Pancreas (tissue), 10 donors: ENCODE measurements at regions not wholly inside any gene's neighbourhood (a gene's known extent, or its start where the extent isn't known, plus 50 kb on each side); places are given as distances from the start of the nearest gene placed in this dataset.

ENCODE experiments used
- ATAC-seq, 4 donors: fragments of 200-7000 bp; cut with Tn5 transposase; one replicate each; pipeline versions ENCODE4 v1.8.0 to v1.9.1; 2020; ENCODE audit warnings: mild to moderate bottlenecking in 4 of 4, moderate library complexity in 4 of 4
- DNase-seq, 6 donors: peaks; one replicate each; pipeline ENCODE4 v3.0.0-alpha.2; 2020
- FAIRE-seq: peaks from 2 replicates; lab custom pipeline; 2012; peaks lifted over from hg19 to GRCh38; lab: Jason Lieb, UNC
- H3K27ac ChIP-seq, 4 donors: fragments of 200-600 bp; sonication (generic); 1 replicate in 3 of 4; 2 replicates in 1 of 4; pipeline versions ENCODE4 v1.5.0 to v1.8.0; 2020
- H3K27me3 ChIP-seq, 4 donors: fragments of 200-600 bp; one replicate each; pipeline ENCODE4 v1.8.0; 2021
- H3K36me3 ChIP-seq, 3 donors: fragments of 200-600 bp; sonication (generic) in 1 of 3; one replicate each; pipeline versions ENCODE4 v1.5.0 to v1.8.0; 2020 to 2021
- H3K4me1 ChIP-seq, 3 donors: fragments of 200-600 bp; one replicate each; pipeline ENCODE4 v1.8.0; 2021
- H3K4me3 ChIP-seq, 4 donors: fragments of 200-600 bp; sonication (generic) in 2 of 4; one replicate each; pipeline versions ENCODE4 v1.5.0 to v1.8.0; 2020 to 2021
- H3K9me3 ChIP-seq, 4 donors: fragments of 200-600 bp; one replicate each; pipeline ENCODE4 v1.8.0; 2021
- WGBS, 2 donors: extraction: QIAGEN DNeasy Blood & Tissue Kit; methylation state at CpG; one replicate each; pipeline ENCODE4 v1.1.7; 2013; 5-methylcytosine and 5-hydroxymethylcytosine counted together
- intact Hi-C, 3 donors: fragments of 100-400 bp; cut with DNase I; formaldehyde crosslinking; loops; one replicate each; pipeline versions ENCODE4 v1.11.1 to v1.14.2; 2022
- TF ChIP-seq, protein P1 (sequence below), 4 donors: fragments of 200-600 bp; sonication (generic) in 3 of 4; IDR thresholded peaks; one replicate each; pipeline versions ENCODE4 v1.5.0 to v1.8.0; 2021; ENCODE audit warnings: antibody characterized with exemption in 4 of 4
- donor health status: healthy with polysubstance abuse.
- donor health status: DM: no; HTN: no; CAD: no; lungs with moderate emphysema.
- donor health status: DM: no; HTN: no; CAD: no.
- donor health status: control.
- donor health status: control.
- donor health status: Bipolar disorder and iron deficiency.
- donor health status: DM: yes; HTN: yes; CAD: no.
- donor health status: DM: no; HTN: no; CAD: no.
- donor health status: DM: no; HTN: no; CAD: no.
- donor health status: DM: yes; HTN: yes; CAD: no.

DNA sequence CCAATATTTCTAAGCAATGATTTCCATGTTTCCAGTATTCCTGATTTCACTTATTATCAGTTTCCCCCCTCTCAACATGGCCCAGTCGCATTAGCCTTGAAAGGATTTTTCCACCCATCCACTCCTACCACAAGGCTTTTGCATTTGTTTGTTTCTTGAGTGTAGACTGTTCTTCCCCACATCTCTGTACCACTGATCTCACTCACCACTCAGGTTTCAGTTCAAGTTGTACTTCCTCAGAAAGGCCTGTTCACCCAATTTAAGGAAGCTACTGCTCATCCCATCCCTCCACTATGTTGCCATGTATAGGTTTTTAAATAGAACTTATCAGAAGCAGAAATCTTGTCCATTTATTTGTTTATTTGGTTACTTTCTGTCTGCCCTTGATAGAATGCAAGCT, 472.3 kb downstream of the FAM181B start:
- intact Hi-C loops, result no loop called here
- TF ChIP-seq, protein P1, sequence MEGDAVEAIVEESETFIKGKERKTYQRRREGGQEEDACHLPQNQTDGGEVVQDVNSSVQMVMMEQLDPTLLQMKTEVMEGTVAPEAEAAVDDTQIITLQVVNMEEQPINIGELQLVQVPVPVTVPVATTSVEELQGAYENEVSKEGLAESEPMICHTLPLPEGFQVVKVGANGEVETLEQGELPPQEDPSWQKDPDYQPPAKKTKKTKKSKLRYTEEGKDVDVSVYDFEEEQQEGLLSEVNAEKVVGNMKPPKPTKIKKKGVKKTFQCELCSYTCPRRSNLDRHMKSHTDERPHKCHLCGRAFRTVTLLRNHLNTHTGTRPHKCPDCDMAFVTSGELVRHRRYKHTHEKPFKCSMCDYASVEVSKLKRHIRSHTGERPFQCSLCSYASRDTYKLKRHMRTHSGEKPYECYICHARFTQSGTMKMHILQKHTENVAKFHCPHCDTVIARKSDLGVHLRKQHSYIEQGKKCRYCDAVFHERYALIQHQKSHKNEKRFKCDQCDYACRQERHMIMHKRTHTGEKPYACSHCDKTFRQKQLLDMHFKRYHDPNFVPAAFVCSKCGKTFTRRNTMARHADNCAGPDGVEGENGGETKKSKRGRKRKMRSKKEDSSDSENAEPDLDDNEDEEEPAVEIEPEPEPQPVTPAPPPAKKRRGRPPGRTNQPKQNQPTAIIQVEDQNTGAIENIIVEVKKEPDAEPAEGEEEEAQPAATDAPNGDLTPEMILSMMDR (IDR thresholded peaks at IDR 0.05), result no peak

GRCh38 chr11:82250047-82250446, 483.6 kb downstream of the FAM181B start:
- no peak for DNase-seq
- ATAC-seq, result no peak
- TF ChIP-seq, protein P1 (IDR thresholded peaks at IDR 0.05), result no peak
- Histone ChIP-seq H3K27ac (no peak overlapping the region), H3K9me3 (no peaks in the 10 kb centered on the region), H3K4me1 (no peaks in the 10 kb centered on the region), H3K4me3 (no peak overlapping the region), H3K36me3 (no peaks in the 10 kb centered on the region), H3K27me3 (no peaks in the 10 kb centered on the region)
- FAIRE-seq, result no peak
- 25 to 28% methylated on average over 2 of the region's 2 CpGs for WGBS, 2 donors
- intact Hi-C loops, result no loop called here

More for the DNA sequence above, 472.3 kb downstream of the FAM181B start:
- no peak for ATAC-seq
- 75 to 96% methylated on average over 1 of the region's 1 CpG for WGBS, 2 donors
- Histone ChIP-seq H3K4me3 (no peak overlapping the region), H3K36me3 (no peaks in the 10 kb centered on the region), H3K4me1 (no peaks in the 10 kb centered on the region), H3K27me3 (no peaks in the 10 kb centered on the region), H3K9me3 (no peaks in the 10 kb centered on the region), H3K27ac (no peak overlapping the region)
- no peak for FAIRE-seq
- no peak for DNase-seq

DNA sequence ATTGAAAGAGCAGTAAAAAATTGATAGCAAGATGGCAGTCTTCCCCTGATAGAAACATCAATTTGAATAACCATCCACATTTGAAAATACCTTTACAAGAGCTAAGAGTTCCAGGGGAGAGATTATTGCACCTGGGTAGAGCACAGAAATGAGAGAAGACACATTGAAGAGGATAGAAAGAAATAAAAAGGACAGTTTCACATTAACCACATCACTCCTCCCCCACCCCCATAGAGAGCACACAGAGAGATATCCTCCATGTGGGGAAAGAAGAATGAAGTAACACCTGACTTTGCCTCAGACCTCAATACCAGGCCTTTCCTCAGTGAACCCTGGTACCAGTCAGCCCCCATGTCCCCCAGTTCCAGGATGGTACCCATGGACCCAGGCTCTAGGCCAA, 486.7 kb downstream of the FAM181B start:
- no peaks in the 10 kb centered on the region for H3K36me3 ChIP-seq
- H3K9me3 ChIP-seq, result no peaks in the 10 kb centered on the region
- no peaks in the 10 kb centered on the region for H3K27me3 ChIP-seq
- TF ChIP-seq, protein P1 (IDR thresholded peaks at IDR 0.05), result no peak
- DNase-seq (no peak), ATAC-seq (no peak), FAIRE-seq (no peak)
- H3K4me1 ChIP-seq, result no peaks in the 10 kb centered on the region
- no peak overlapping the region for H3K27ac ChIP-seq
- intact Hi-C loops, result no loop called here
- no peak overlapping the region for H3K4me3 ChIP-seq

GRCh38 chr11:82239498-82239897, 494.2 kb downstream of the FAM181B start:
- DNase-seq (peak in 1 of 6 donors; percentile 19), FAIRE-seq (no peak), ATAC-seq (no peak)
- Histone ChIP-seq H3K9me3 (no peaks in the 10 kb centered on the region), H3K27ac (no peak overlapping the region), H3K36me3 (no peaks in the 10 kb centered on the region), H3K27me3 (no peaks in the 10 kb centered on the region), H3K4me3 (no peak overlapping the region), H3K4me1 (no peaks in the 10 kb centered on the region)
- intact Hi-C loops, result no loop called here
- TF ChIP-seq, protein P1 (IDR thresholded peaks at IDR 0.05), result no peak
- 76 to 83% methylated on average over 5 of the region's 5 CpGs for WGBS, 2 donors

DNA sequence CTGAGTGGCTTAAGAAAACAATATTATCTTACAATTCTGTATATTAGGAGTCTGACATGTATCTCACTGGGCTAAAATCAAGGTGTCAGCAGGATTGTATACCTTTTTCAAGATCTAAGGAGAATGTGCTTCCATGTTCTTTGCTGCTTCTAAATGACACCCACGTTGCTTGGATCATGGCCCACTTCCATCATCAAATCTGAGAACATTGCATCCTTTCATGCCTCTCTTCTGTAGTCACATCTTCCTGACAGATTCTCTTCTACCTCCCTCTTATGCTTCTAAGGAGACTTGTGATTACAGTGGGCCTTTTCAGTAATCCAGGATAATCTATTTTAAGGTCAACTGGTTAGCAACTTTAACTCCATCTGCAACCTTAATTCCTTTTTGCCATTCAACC, 499.4 kb downstream of the FAM181B start:
- WGBS, 2 donors, result 24 to 29% methylated on average over 1 of the region's 1 CpG
- Histone ChIP-seq H3K36me3 (no peaks in the 10 kb centered on the region), H3K27me3 (no peaks in the 10 kb centered on the region), H3K9me3 (no peaks in the 10 kb centered on the region), H3K27ac (no peak overlapping the region), H3K4me1 (no peaks in the 10 kb centered on the region), H3K4me3 (no peak overlapping the region)
- TF ChIP-seq, protein P1 (IDR thresholded peaks at IDR 0.05), result no peak
- ATAC-seq, result no peak
- no peak for FAIRE-seq
- DNase-seq, result no peak
- intact Hi-C loops, result no loop called here
